Breast epithelium (tissue), 4 donors: ENCODE measurements at regions not wholly inside any gene's neighbourhood (a gene's known extent, or its start where the extent isn't known, plus 50 kb on each side); places are given as distances from the start of the nearest gene placed in this dataset.
"Not testable (repeated sequence)": the region's sequence is repeated elsewhere in the genome, so short reads cannot be mapped to it uniquely, and the experiment has no call there.

Source experiments
- DNase-seq, 2 donors: peaks; one replicate each; pipeline ENCODE4 v3.0.0-alpha.2; 2019; ENCODE audit warnings: low spot score in 2 of 2
- H3K27ac ChIP-seq, 2 donors: fragments of 200-600 bp; sonication (generic) in 1 of 2; one replicate each; pipeline ENCODE4 v1.5.1; 2016 to 2019; ENCODE audit warnings: mild to moderate bottlenecking in 1 of 2
- H3K27me3 ChIP-seq, 2 donors: fragments of 200-600 bp; sonication (generic) in 1 of 2; one replicate each; pipeline versions ENCODE4 v1.5.1 to v1.6.0; 2017 to 2019; ENCODE audit warnings: control low read depth in 1 of 2, mild to moderate bottlenecking in 1 of 2
- H3K36me3 ChIP-seq: fragments of 200-600 bp; one replicate; pipeline ENCODE4 v1.5.1; 2019
- H3K4me1 ChIP-seq, 2 donors: fragments of 200-600 bp; sonication (generic); one replicate each; pipeline ENCODE4 v1.5.1; 2016 to 2019; ENCODE audit warnings: control low read depth in 1 of 2
- H3K4me3 ChIP-seq, 3 donors: fragments of 200-600 bp; sonication (generic); 1 replicate in 2 of 3; 2 replicates in 1 of 3; pipeline ENCODE4 v1.5.1; 2016 to 2019; ENCODE audit warnings: mild to moderate bottlenecking in 3 of 3, moderate library complexity in 2 of 3
- H3K9me3 ChIP-seq, 2 donors: fragments of 200-600 bp; sonication (generic) in 1 of 2; one replicate each; pipeline ENCODE4 v1.5.1; 2016 to 2019; ENCODE audit warnings: control low read depth in 1 of 2
- POLR2A ChIP-seq: fragments of 450-650 bp; IDR thresholded peaks from one replicate; pipeline ENCODE4 v1.6.1; 2016; ENCODE audit warnings: antibody characterized with exemption, mild to moderate bottlenecking, moderate library complexity
- POLR2AphosphoS5 ChIP-seq, 3 donors: sonication (generic); formaldehyde crosslinking; IDR thresholded peaks; one replicate each; pipeline ENCODE4 v1.6.1; 2017; ENCODE audit warnings: antibody characterized with exemption in 3 of 3
- intact Hi-C: fragments of 100-400 bp; cut with DNase I; formaldehyde crosslinking; loops from one replicate; pipeline ENCODE4 v1.15.1; 2023; ENCODE audit warnings: low total_unique reads
- TF ChIP-seq, protein P1 (sequence below), 3 donors: fragments of 450-650 bp; IDR thresholded peaks; one replicate each; pipeline ENCODE4 v1.5.1; 2016 to 2017; ENCODE audit warnings: antibody characterized with exemption in 3 of 3, mild to moderate bottlenecking in 3 of 3, moderate library complexity in 3 of 3

DNA sequence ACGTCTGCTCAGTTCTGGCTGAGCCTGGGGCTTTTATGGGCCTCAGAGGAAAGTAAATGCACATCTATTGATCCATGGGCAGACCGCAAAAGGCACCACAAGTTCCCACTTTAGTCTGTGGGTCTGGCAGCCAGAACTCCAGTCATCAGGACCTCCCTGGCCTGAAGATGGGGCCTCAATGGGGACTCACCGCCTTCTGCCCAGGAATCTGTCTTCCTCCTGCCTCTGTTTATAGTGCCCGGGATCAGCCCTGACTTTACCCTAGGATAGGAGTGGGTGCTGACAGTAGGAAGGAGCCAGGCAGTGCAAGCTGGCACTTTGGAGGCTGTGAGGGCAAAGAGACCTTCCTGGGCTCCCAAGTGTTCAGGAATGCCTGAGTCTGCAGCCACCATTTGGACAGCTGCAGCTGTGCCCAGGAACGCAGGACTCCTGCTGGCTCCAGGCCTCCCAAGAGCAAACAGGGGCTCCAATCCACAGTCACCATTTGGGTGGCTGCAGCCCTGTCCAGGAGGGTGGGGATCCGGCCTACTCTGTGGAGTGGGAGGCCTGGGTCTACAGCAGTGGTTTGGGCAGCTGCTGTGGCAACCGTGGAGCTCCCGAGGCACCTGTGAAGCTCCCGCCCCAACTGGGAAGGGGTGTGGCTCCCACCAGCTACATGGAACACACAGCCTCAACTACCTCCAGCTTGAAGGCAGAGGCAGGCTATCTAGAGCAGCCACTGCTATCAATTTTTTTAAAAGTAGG lies 1440.9 kb upstream of the ADGRL3 start:
- H3K27ac ChIP-seq, result no peak overlapping the region
- TF ChIP-seq POLR2AphosphoS5 (IDR thresholded peaks at IDR 0.05), result no peak
- TF ChIP-seq, protein P1, sequence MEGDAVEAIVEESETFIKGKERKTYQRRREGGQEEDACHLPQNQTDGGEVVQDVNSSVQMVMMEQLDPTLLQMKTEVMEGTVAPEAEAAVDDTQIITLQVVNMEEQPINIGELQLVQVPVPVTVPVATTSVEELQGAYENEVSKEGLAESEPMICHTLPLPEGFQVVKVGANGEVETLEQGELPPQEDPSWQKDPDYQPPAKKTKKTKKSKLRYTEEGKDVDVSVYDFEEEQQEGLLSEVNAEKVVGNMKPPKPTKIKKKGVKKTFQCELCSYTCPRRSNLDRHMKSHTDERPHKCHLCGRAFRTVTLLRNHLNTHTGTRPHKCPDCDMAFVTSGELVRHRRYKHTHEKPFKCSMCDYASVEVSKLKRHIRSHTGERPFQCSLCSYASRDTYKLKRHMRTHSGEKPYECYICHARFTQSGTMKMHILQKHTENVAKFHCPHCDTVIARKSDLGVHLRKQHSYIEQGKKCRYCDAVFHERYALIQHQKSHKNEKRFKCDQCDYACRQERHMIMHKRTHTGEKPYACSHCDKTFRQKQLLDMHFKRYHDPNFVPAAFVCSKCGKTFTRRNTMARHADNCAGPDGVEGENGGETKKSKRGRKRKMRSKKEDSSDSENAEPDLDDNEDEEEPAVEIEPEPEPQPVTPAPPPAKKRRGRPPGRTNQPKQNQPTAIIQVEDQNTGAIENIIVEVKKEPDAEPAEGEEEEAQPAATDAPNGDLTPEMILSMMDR (IDR thresholded peaks at IDR 0.05), result no peak
- TF ChIP-seq POLR2A, result no peak
- H3K27me3 ChIP-seq, result no peaks in the 10 kb centered on the region
- DNase-seq, result no peak
- peaks cover 0 to 8% of the 10 kb centered on the region in 2 donors for H3K9me3 ChIP-seq
- intact Hi-C loops, result no loop called here
- no peaks in the 10 kb centered on the region for H3K4me1 ChIP-seq
- H3K4me3 ChIP-seq, result no peak overlapping the region
- H3K36me3 ChIP-seq, result no peaks in the 10 kb centered on the region

DNA sequence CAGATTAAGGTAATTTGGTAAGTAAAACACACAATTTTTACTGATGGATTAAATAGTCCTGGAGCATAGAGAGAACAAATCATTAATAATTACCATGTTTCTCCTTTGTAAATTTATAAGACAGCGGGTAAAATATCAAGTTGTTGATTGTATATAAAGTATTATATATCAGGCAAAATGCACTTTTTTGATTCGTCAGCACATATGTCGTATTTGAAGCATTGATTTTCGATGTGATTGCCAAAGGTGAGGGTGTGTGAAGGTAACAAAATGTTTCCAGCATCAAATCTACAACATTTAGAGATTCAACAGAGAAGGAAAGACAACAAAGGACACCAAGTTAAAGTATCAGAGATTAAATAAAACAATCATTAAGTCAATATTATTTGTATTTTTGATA lies 1437.8 kb upstream of the ADGRL3 start:
- Histone ChIP-seq H3K27me3 (no peaks in the 10 kb centered on the region), H3K36me3 (no peaks in the 10 kb centered on the region), H3K4me1 (no peaks in the 10 kb centered on the region), H3K9me3 (peaks cover 0 to 8% of the 10 kb centered on the region in 2 donors), H3K4me3 (no peak overlapping the region), H3K27ac (no peak overlapping the region)
- no peak for DNase-seq
- TF ChIP-seq POLR2A, result no peak
- no peak for TF ChIP-seq POLR2AphosphoS5 (IDR thresholded peaks at IDR 0.05)
- TF ChIP-seq, protein P1 (IDR thresholded peaks at IDR 0.05), result no peak
- intact Hi-C loops, result no loop called here

DNA sequence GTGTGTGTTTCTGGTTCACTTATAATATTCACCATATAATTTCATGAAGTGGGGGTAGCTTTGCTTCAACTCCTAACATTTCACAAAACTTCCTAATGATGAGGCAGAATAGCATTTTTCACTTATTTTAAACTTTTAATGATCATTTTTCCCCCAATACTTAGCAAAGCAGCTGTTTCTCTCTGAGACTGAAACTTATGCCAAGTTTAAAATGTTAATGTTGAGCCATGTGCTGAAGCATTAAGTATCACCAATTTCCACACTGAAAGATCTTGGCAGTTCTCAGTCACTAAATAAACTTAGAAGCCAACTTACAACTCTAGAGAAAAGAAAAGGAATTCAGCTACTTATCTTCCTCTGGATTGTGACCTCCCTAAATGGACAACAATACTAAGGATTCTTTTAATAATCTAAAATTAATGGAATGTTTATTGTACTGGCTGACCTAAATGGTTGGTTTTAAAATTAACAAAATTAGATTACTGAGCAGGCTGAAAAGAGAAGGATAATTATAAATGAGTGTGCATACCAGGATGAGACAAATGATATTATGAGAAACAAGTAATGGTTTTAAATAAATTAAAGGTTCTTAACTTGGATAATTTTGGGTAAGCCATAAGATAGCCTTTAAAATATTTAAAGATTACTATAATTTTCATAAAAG lies 1429.4 kb upstream of the ADGRL3 start:
- H3K4me1 ChIP-seq, result no peaks in the 10 kb centered on the region
- TF ChIP-seq, protein P1 (IDR thresholded peaks at IDR 0.05), result no peak
- no peak for TF ChIP-seq POLR2AphosphoS5 (IDR thresholded peaks at IDR 0.05)
- TF ChIP-seq POLR2A, result no peak
- H3K27me3 ChIP-seq, result no peaks in the 10 kb centered on the region
- intact Hi-C loops, result no loop called here
- H3K27ac ChIP-seq, result no peak overlapping the region
- DNase-seq, result no peak
- H3K9me3 ChIP-seq, result no peaks in the 10 kb centered on the region
- H3K4me3 ChIP-seq, result no peak overlapping the region
- H3K36me3 ChIP-seq, result no peaks in the 10 kb centered on the region

DNA sequence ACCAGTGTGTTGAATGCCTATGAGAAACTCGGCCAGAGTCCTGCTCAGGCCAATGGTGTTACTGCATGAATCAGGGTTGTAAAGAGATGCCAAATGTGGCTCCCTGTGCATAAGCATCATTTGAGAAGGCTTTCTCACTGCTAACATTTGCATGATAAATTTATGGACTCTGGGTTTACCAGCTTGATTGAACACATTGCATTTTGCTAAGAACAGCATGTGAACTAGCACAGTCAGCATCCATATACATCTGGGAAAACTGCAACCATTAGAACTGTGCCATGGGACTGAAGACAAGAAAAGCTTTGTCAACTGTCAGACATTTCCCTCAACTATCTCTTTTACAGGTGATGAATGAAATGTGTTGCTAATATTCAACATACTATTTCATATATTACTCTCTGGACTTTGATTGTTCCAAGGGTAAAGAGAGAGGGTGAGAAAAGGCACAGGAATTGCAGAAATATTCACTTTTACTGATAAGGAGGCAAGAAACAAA lies 1427.4 kb upstream of the ADGRL3 start:
- H3K4me1 ChIP-seq, result no peaks in the 10 kb centered on the region
- TF ChIP-seq, protein P1 (IDR thresholded peaks at IDR 0.05), result no peak
- TF ChIP-seq POLR2AphosphoS5 (IDR thresholded peaks at IDR 0.05), result no peak
- TF ChIP-seq POLR2A, result no peak
- no peaks in the 10 kb centered on the region for H3K36me3 ChIP-seq
- no peaks in the 10 kb centered on the region for H3K27me3 ChIP-seq
- H3K9me3 ChIP-seq, result no peaks in the 10 kb centered on the region
- no peak overlapping the region for H3K4me3 ChIP-seq
- no peak for DNase-seq
- intact Hi-C loops, result no loop called here
- no peak overlapping the region for H3K27ac ChIP-seq

DNA sequence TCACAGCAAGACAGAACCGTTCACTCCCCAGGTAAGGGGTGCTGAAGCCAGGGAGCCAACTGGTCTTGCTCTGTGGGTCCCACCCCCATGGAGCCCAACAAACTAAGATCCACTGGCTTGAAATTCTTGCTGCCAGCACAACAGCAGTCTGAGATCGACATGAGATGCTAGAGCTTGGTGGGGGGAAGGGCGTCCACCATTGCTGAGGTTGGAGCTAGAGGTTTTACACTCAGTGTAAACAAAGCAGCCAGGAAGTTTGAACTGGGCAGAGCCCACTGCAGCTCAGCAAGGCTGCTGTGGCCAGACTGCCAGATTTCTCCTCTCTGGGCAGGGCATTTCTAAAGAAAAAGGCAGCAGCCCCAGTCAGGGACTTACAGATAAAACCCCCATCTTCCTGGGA lies 1419.9 kb upstream of the ADGRL3 start:
- intact Hi-C loops, DNase-seq, H3K27me3 ChIP-seq, H3K4me1 ChIP-seq, H3K4me3 ChIP-seq, H3K27ac ChIP-seq, H3K9me3 ChIP-seq, H3K36me3 ChIP-seq: not testable (repeated sequence)
